PFSK-1 (cell line): ENCODE measurements at regions not wholly inside any gene's neighbourhood (a gene's known extent, or its start where the extent isn't known, plus 50 kb on each side); places are given as distances from the start of the nearest gene placed in this dataset.

Source experiments
- FOXP2 ChIP-seq: optimal IDR thresholded peaks from 2 replicates; pipeline ENCODE3; 2011; ENCODE audit warnings: borderline replicate concordance, control low read depth, inconsistent platforms; ENCODE audit not compliant: insufficient read depth; ENCODE audit errors: extremely low read length, extremely low read depth
- POLR2AphosphoS5 ChIP-seq: IDR thresholded peaks from 2 replicates; pipeline ENCODE4 v1.6.1; 2012; ENCODE audit warnings: low read depth, mild to moderate bottlenecking, control low read depth, low read length, moderate library complexity
- SIN3A ChIP-seq: IDR thresholded peaks from 2 replicates; pipeline ENCODE4 v1.6.1; 2012; ENCODE audit warnings: mild to moderate bottlenecking, low read length, moderate library complexity, borderline replicate concordance; ENCODE audit not compliant: insufficient read depth
- TAF1 ChIP-seq: IDR thresholded peaks from 2 replicates; pipeline ENCODE4 v1.6.1; 2012; ENCODE audit warnings: low read length, control low read depth, borderline replicate concordance; ENCODE audit not compliant: insufficient read depth
- TF ChIP-seq, protein P1 (sequence below), 2 experiments: IDR thresholded peaks; 2 replicates each; pipeline versions ENCODE4 v1.6.1 to v1.8.0; 2011 to 2012; ENCODE audit warnings: low read depth in 2 of 2, low read length in 2 of 2, control low read depth in 1 of 2, inconsistent platforms in 1 of 2, mild to moderate bottlenecking in 1 of 2, moderate library complexity in 1 of 2; ENCODE audit not compliant: insufficient read depth in 1 of 2

DNA sequence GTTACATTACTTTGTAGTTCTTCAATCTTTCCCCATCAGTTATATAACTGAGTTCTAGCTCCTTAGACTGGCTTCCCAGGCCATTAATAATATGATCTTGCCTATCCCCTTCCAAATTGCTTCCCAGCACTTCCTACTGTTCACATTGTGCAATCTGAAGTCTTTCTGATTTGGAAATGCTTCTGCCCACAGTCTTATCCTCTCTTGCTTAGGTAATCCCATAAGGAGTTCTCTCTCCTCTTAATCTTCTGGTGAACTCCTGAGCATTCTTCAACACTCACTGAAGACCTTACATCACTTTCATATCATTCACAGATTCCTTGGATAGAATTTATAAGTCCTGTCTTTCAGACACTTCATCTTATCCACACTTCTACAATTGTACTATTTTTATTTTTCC is 132.7 kb upstream of the TTC29 start:
- no peak for TF ChIP-seq POLR2AphosphoS5
- no peak for TF ChIP-seq TAF1
- no peak for TF ChIP-seq SIN3A
- TF ChIP-seq, protein P1, sequence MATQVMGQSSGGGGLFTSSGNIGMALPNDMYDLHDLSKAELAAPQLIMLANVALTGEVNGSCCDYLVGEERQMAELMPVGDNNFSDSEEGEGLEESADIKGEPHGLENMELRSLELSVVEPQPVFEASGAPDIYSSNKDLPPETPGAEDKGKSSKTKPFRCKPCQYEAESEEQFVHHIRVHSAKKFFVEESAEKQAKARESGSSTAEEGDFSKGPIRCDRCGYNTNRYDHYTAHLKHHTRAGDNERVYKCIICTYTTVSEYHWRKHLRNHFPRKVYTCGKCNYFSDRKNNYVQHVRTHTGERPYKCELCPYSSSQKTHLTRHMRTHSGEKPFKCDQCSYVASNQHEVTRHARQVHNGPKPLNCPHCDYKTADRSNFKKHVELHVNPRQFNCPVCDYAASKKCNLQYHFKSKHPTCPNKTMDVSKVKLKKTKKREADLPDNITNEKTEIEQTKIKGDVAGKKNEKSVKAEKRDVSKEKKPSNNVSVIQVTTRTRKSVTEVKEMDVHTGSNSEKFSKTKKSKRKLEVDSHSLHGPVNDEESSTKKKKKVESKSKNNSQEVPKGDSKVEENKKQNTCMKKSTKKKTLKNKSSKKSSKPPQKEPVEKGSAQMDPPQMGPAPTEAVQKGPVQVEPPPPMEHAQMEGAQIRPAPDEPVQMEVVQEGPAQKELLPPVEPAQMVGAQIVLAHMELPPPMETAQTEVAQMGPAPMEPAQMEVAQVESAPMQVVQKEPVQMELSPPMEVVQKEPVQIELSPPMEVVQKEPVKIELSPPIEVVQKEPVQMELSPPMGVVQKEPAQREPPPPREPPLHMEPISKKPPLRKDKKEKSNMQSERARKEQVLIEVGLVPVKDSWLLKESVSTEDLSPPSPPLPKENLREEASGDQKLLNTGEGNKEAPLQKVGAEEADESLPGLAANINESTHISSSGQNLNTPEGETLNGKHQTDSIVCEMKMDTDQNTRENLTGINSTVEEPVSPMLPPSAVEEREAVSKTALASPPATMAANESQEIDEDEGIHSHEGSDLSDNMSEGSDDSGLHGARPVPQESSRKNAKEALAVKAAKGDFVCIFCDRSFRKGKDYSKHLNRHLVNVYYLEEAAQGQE (IDR thresholded peaks at IDR 0.05; ENCODE audit: insufficient read depth in 1 of 2, low read depth in 2 of 2, low read length in 2 of 2), result no peak
- TF ChIP-seq FOXP2, result no peak

DNA sequence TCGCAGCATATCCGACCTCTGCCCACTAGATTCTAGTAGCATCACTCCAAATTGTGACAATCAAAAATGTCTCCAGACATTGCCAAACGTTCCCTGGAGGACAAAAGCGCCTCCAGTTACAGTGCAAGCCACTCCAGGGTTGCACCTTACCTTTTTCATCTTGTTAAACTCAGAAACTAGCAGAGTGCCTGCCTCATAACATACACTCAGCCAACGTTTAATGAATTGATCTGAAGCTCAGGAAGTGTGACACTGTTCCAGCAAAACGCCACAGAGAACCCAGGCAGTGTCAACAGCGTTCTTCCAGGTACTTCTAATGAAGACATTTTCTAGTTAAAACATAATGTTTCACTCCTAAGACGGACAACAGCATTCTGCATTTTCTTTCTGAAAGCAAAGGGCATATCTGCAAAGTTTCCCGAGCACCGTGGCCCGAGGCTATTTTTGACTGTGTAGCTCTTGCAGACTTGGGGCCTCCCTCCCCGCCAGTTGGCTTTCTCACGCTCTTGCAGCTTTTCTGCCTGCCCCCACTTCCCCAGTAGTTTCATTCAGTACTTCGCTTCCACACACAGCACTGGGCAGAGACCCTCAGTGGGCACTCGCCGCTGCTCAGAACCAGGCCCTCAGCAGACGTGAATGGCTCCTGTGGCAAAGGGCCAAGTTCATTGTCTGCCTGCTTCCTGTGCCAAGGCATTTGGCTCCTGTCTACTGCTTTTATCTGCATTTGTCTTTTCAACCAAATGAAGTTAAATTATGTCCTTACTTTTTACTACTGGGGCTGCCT is 133.4 kb upstream of the TTC29 start:
- no peak for TF ChIP-seq SIN3A
- no peak for TF ChIP-seq TAF1
- TF ChIP-seq FOXP2, result no peak
- no peak for TF ChIP-seq POLR2AphosphoS5
- TF ChIP-seq, protein P1 (IDR thresholded peaks at IDR 0.05; ENCODE audit: insufficient read depth in 1 of 2, low read depth in 2 of 2, low read length in 2 of 2), result no peak

DNA sequence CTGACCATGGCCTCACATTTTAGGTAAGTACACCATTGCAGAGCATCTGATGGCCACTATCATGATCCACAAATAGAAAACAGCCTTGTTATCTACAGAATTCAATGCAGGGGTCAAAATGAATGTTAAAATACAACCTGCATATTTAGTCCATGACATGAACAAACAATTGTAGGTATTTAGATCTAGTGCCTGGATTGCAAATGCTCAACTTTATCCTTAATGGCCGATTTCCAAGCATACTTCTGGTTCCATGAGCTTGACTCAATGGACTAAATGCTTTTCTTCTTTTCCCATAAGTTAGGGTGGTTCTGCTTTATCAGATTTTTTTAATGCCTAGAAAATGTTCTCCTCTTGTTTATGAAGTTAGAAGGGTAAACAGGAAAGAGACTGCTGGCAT is 139.2 kb upstream of the TTC29 start:
- no peak for TF ChIP-seq POLR2AphosphoS5
- TF ChIP-seq FOXP2, result no peak

DNA sequence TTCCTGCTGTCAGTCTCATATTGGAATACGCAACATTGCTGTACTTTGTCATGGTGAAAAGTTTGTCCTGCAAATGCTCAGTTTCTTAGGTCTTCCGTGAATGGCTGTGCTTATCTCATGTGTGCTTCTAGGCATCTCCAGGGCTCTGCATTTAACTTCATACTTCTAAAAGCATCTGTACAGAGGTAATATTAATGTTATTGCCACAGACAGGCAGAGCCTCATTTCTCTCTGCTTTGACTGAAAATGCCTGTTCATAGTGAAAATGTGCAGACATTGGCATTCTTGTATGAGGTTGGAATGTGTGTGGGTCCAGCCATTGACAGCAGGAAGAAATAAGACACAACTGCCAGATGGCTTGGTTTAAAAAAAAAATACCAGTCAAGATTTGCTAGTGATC is 140.1 kb upstream of the TTC29 start:
- TF ChIP-seq FOXP2 (no peak), POLR2AphosphoS5 (no peak), SIN3A (no peak), TAF1 (no peak)
- TF ChIP-seq, protein P1 (IDR thresholded peaks at IDR 0.05; ENCODE audit: insufficient read depth in 1 of 2, low read depth in 2 of 2, low read length in 2 of 2), result no peak

DNA sequence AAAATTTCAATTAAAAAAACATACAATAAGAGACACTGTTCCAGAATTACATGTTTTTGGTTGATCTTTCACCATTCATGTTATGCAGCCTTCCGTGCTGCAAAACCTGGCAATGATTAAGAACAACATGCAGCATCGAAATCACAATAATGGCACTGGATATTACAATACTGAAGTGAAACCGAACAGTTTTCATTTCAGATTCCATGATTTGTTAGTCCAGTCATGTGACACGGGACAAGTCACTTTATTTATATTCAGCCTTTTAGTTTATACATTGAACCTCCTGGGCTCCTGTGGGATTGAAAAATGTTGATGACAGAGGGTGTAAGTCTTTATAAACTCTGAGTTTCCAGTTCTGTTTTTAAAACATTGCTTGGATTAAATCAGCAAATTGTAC is 142.5 kb upstream of the TTC29 start:
- TF ChIP-seq SIN3A (no peak), FOXP2 (no peak), TAF1 (no peak), POLR2AphosphoS5 (no peak)
- TF ChIP-seq, protein P1 (IDR thresholded peaks at IDR 0.05; ENCODE audit: insufficient read depth in 1 of 2, low read depth in 2 of 2, low read length in 2 of 2), result no peak
